ENCODE measurements at regions not wholly inside any gene's neighbourhood (a gene's known extent, or its start where the extent isn't known, plus 50 kb on each side); places are given as distances from the start of the nearest gene placed in this dataset.
"Not testable (repeated sequence)": the region's sequence is repeated elsewhere in the genome, so short reads cannot be mapped to it uniquely, and the experiment has no call there.

DNA sequence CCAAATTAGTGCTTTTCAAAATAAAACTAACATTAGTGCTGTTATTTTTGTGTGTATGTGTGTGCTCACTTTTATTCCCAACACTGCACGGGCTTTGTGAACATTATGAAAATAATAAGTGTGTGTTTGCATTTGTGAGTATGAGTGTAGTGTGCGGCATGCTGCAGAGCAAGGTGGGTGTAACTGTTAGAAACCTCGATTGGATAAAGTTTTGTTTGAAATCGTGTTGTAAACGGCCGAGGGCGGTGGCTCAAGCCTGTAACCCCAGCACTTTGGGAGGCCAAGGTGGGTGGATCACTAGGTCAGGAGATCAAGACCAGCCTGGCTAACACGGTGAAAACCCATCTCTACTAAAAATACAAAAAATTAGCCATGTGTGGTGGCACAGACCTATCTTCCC is 352.0 kb downstream of the MDFIC start:
- H3K27ac ChIP-seq (ENCODE audit: insufficient read depth in 1 of 2, low read depth in 1 of 2, low read length in 2 of 2, poor library complexity in 1 of 2, severe bottlenecking in 2 of 2); H3K4me1 ChIP-seq (ENCODE audit: control extremely low read depth in 1 of 4, control insufficient read depth in 4 of 4, insufficient read depth in 4 of 4, low read length in 3 of 4); CTCF ChIA-PET; H3K27me3 ChIP-seq (replicated peaks in 2 of 5; ENCODE audit: control insufficient read depth in 4 of 5, insufficient read depth in 5 of 5, low read length in 4 of 5); H3K9me3 ChIP-seq (ENCODE audit: control extremely low read depth in 1 of 5, control insufficient read depth in 4 of 5, insufficient read depth in 2 of 5, low read depth in 1 of 5, low read length in 4 of 5); DNase-seq; POLR2A ChIA-PET; H3K36me3 ChIP-seq (ENCODE audit: control insufficient read depth in 4 of 4, insufficient read depth in 4 of 4, low read length in 3 of 4); H3K4me3 ChIP-seq (ENCODE audit: control insufficient read depth in 1 of 7, extremely low read depth in 1 of 7, insufficient read depth in 4 of 7, low read depth in 2 of 7, low read length in 6 of 7): not testable (repeated sequence)
- WGBS (ENCODE audit: insufficient coverage): 93% methylated on average over 3 of the region's 8 CpGs

DNA sequence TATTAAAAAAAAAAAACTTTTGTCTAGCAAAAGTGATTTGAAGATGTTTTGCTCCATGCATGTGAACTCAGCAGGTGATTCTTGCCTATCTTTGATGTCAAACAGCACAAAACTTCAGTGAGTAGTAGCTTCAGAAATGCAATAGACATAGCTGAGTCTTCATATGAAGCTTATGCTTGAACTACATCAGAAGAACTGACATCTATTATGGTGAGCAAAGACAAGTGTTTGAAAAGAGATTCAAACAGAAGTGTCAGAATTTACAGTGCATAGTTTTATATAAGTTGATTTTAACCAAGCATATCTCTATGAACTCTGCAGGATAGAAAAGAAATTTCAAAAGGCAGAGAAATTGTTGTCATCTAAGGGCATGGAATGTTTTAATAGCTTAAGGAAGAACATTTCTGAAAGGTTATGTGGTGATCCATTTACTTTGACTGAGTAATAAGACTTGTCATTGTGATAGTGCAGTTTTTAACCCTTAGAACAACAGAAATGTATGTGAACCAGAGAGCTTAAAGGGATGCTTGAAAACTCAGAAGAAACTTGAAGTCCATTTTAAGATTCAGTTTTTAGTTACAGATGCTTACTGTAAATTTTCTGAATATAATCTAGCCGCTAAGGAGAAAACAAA is 351.4 kb downstream of the MDFIC start:
- H3K27me3 ChIP-seq (replicated peaks in 2 of 5; ENCODE audit: control insufficient read depth in 4 of 5, insufficient read depth in 5 of 5, low read length in 4 of 5): peaks cover 0 to 2% (median 0%) of the 10 kb centered on the region in 5 experiments
- no peaks in the 10 kb centered on the region for H3K36me3 ChIP-seq (ENCODE audit: control insufficient read depth in 4 of 4, insufficient read depth in 4 of 4, low read length in 3 of 4)
- POLR2A ChIA-PET: no interaction called here
- no peaks in the 10 kb centered on the region for H3K4me1 ChIP-seq (ENCODE audit: control extremely low read depth in 1 of 4, control insufficient read depth in 4 of 4, insufficient read depth in 4 of 4, low read length in 3 of 4)
- no peak overlapping the region for H3K4me3 ChIP-seq (ENCODE audit: control insufficient read depth in 1 of 7, extremely low read depth in 1 of 7, insufficient read depth in 4 of 7, low read depth in 2 of 7, low read length in 6 of 7)
- no peak for DNase-seq
- H3K9me3 ChIP-seq (ENCODE audit: control extremely low read depth in 1 of 5, control insufficient read depth in 4 of 5, insufficient read depth in 2 of 5, low read depth in 1 of 5, low read length in 4 of 5): no peaks in the 10 kb centered on the region
- CTCF ChIA-PET: no interaction called here
- H3K27ac ChIP-seq (ENCODE audit: insufficient read depth in 1 of 2, low read depth in 1 of 2, low read length in 2 of 2, poor library complexity in 1 of 2, severe bottlenecking in 2 of 2): no peak overlapping the region
- 100% methylated on average over 1 of the region's 1 CpG for WGBS (ENCODE audit: insufficient coverage)

DNA sequence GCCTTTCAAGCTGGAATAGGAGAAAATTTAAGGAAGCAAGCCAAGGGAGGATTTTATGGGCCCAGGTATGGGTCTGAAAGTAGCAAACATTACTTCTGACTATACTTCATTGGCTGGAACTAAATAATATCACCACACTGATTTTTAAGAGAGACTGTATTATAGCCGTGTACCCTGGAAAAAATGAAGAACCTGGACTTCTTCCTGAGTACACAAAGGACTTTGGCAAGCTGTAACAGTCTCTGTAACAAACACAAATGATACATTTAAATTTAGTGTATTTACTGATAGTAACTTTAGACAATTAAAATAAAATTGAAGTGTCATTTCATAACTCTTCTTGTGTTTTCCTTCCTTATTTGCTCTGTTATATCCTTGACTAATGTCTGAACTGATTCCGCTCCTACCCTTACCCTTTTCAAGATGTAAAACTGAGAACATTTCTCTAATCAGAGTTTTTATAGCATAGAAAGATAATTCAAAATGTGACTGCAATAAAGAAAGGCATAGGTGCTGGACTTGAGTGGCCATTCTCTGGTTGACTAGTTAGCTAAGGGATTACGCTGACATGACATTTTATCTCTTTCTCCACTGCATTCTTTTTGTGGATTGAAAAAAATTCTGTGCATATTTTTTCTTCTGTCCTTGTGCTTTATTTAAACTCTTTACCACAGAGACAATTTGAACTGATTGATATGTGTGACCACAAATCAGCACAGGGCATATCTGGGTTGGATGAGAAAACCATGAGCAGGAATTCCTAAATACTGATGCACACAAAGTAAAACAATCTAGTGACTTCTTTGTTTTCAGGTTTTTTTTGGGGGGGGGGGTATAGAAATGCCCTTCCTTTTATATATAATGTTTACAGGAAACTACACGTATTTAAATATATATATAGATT is 349.7 kb downstream of the MDFIC start:
- Histone ChIP-seq H3K4me3 (ENCODE audit: control insufficient read depth in 1 of 7, extremely low read depth in 1 of 7, insufficient read depth in 4 of 7, low read depth in 2 of 7, low read length in 6 of 7) (no peak overlapping the region), H3K27ac (ENCODE audit: insufficient read depth in 1 of 2, low read depth in 1 of 2, low read length in 2 of 2, poor library complexity in 1 of 2, severe bottlenecking in 2 of 2) (no peak overlapping the region), H3K27me3 (replicated peaks in 2 of 5; ENCODE audit: control insufficient read depth in 4 of 5, insufficient read depth in 5 of 5, low read length in 4 of 5) (peaks cover 0 to 2% (median 0%) of the 10 kb centered on the region in 5 experiments), H3K9me3 (ENCODE audit: control extremely low read depth in 1 of 5, control insufficient read depth in 4 of 5, insufficient read depth in 2 of 5, low read depth in 1 of 5, low read length in 4 of 5) (no peaks in the 10 kb centered on the region), H3K4me1 (ENCODE audit: control extremely low read depth in 1 of 4, control insufficient read depth in 4 of 4, insufficient read depth in 4 of 4, low read length in 3 of 4) (no peaks in the 10 kb centered on the region), H3K36me3 (ENCODE audit: control insufficient read depth in 4 of 4, insufficient read depth in 4 of 4, low read length in 3 of 4) (no peaks in the 10 kb centered on the region)
- 94% methylated on average over 2 of the region's 4 CpGs for WGBS (ENCODE audit: insufficient coverage)
- no peak for DNase-seq
- POLR2A ChIA-PET: no interaction called here
- CTCF ChIA-PET: no interaction called here

DNA sequence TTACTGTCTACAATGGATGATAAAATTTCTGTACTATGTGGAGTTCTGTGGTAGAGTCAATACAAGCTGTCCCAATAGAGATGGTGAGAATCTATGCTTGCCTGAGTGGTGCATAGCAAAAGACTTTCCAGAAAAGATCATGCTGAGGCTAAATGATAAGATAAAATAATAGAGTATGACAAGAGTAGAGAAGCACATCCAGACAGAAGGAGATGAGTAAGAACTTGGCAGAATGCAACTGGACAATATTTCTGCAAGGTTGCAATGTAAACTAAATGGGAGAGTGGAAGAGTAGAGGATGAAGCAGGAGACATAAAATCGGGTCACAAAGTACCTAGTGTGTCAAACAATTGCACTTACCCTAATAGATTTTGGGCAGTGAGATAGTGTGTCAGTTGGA is 347.6 kb downstream of the MDFIC start:
- H3K4me1 ChIP-seq (ENCODE audit: control extremely low read depth in 1 of 4, control insufficient read depth in 4 of 4, insufficient read depth in 4 of 4, low read length in 3 of 4): no peaks in the 10 kb centered on the region
- ChIA-PET POLR2A (no interaction called here), CTCF (interaction anchor here (0.6 kb wide), 1 partner anchor 389 kb away, joined by 5 read pairs; no protein-coding TSS in a partner anchor)
- WGBS (ENCODE audit: insufficient coverage): 71% methylated on average over 1 of the region's 1 CpG
- peaks cover 0 to 2% (median 0%) of the 10 kb centered on the region in 5 experiments for H3K27me3 ChIP-seq (replicated peaks in 2 of 5; ENCODE audit: control insufficient read depth in 4 of 5, insufficient read depth in 5 of 5, low read length in 4 of 5)
- H3K27ac ChIP-seq (ENCODE audit: insufficient read depth in 1 of 2, low read depth in 1 of 2, low read length in 2 of 2, poor library complexity in 1 of 2, severe bottlenecking in 2 of 2): no peak overlapping the region
- H3K4me3 ChIP-seq (ENCODE audit: control insufficient read depth in 1 of 7, extremely low read depth in 1 of 7, insufficient read depth in 4 of 7, low read depth in 2 of 7, low read length in 6 of 7): no peak overlapping the region
- H3K9me3 ChIP-seq (ENCODE audit: control extremely low read depth in 1 of 5, control insufficient read depth in 4 of 5, insufficient read depth in 2 of 5, low read depth in 1 of 5, low read length in 4 of 5): no peaks in the 10 kb centered on the region
- no peak for DNase-seq
- H3K36me3 ChIP-seq (ENCODE audit: control insufficient read depth in 4 of 4, insufficient read depth in 4 of 4, low read length in 3 of 4): no peaks in the 10 kb centered on the region

DNA sequence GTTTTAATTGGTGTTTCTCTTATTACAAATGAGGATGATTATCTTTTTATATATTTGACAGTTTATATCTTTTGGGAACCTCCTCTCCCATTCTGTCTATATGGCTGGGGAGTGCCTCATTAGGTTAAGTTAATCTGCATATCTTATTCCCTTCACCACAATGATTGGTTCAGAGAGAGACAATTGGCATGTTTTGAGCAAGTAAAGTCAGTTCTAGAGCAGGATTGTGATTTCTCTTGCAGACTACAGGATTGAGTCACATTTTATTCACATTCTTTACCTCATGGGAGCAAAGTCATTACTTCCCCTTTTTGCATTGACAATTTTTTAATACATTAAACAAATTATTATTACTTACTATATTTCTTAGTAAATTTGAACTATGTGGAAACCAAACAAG is 345.6 kb downstream of the MDFIC start:
- DNase-seq: peak in 2 of 3 donors; percentile 7 to 9
- H3K4me1 ChIP-seq (ENCODE audit: control extremely low read depth in 1 of 4, control insufficient read depth in 4 of 4, insufficient read depth in 4 of 4, low read length in 3 of 4): no peaks in the 10 kb centered on the region
- H3K9me3 ChIP-seq (ENCODE audit: control extremely low read depth in 1 of 5, control insufficient read depth in 4 of 5, insufficient read depth in 2 of 5, low read depth in 1 of 5, low read length in 4 of 5): no peaks in the 10 kb centered on the region
- H3K36me3 ChIP-seq (ENCODE audit: control insufficient read depth in 4 of 4, insufficient read depth in 4 of 4, low read length in 3 of 4): no peaks in the 10 kb centered on the region
- H3K27me3 ChIP-seq (replicated peaks in 2 of 5; ENCODE audit: control insufficient read depth in 4 of 5, insufficient read depth in 5 of 5, low read length in 4 of 5): peaks cover 0 to 2% (median 0%) of the 10 kb centered on the region in 5 experiments
- ChIA-PET CTCF (no interaction called here), POLR2A (no interaction called here)
- H3K4me3 ChIP-seq (ENCODE audit: control insufficient read depth in 1 of 7, extremely low read depth in 1 of 7, insufficient read depth in 4 of 7, low read depth in 2 of 7, low read length in 6 of 7): no peak overlapping the region
- H3K27ac ChIP-seq (ENCODE audit: insufficient read depth in 1 of 2, low read depth in 1 of 2, low read length in 2 of 2, poor library complexity in 1 of 2, severe bottlenecking in 2 of 2): no peak overlapping the region

DNA sequence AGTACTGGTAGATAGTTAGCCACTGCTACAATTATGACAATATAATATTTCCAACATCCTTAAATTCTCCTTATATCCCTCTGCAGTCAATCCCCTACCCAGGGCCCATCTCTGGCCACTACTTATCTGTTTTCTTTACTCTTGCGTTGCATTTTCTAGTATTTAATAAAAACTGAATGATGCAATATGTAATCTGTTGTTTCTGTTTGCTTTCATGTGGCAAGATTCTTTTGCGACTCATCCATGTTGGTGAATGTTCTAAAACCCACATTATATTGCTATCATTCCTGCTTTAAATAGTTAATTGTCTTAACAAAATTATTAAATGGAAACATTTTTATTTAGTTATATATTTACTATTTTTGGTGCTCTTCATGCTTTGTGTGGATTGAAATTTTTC is 338.5 kb downstream of the MDFIC start:
- H3K36me3 ChIP-seq (ENCODE audit: control insufficient read depth in 4 of 4, insufficient read depth in 4 of 4, low read length in 3 of 4): no peaks in the 10 kb centered on the region
- no peak for DNase-seq
- no peaks in the 10 kb centered on the region for H3K4me1 ChIP-seq (ENCODE audit: control extremely low read depth in 1 of 4, control insufficient read depth in 4 of 4, insufficient read depth in 4 of 4, low read length in 3 of 4)
- ChIA-PET CTCF (no interaction called here), POLR2A (no interaction called here)
- no CpG with 5 or more reads among the region's 2 CpGs for WGBS (ENCODE audit: insufficient coverage)
- H3K27ac ChIP-seq (ENCODE audit: insufficient read depth in 1 of 2, low read depth in 1 of 2, low read length in 2 of 2, poor library complexity in 1 of 2, severe bottlenecking in 2 of 2): no peak overlapping the region
- H3K9me3 ChIP-seq (ENCODE audit: control extremely low read depth in 1 of 5, control insufficient read depth in 4 of 5, insufficient read depth in 2 of 5, low read depth in 1 of 5, low read length in 4 of 5): no peaks in the 10 kb centered on the region
- H3K27me3 ChIP-seq (replicated peaks in 2 of 5; ENCODE audit: control insufficient read depth in 4 of 5, insufficient read depth in 5 of 5, low read length in 4 of 5): no peaks in the 10 kb centered on the region
- H3K4me3 ChIP-seq (ENCODE audit: control insufficient read depth in 1 of 7, extremely low read depth in 1 of 7, insufficient read depth in 4 of 7, low read depth in 2 of 7, low read length in 6 of 7): no peak overlapping the region

DNA sequence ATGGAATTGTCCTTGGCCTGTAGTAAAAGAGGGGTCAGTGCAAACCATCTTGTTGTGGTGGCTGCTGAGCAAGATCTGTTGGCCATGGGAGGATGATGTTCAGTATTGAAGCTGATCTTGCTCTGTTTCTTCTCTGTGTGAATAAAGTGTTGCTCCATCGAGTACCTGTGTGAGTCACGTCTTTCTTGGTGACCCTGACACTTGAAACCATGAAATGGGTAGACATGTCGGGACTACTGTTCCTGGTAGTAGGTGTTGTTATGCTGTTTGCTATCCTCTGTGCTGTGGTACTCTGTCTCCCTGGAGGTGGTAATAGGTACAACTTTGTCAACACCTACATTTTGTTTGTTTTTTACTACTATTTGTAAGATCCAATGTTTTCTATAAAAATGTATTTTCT is 330.6 kb downstream of the MDFIC start:
- WGBS (ENCODE audit: insufficient coverage): no CpG with 5 or more reads among the region's 3 CpGs
- Histone ChIP-seq H3K27me3 (replicated peaks in 2 of 5; ENCODE audit: control insufficient read depth in 4 of 5, insufficient read depth in 5 of 5, low read length in 4 of 5) (no peaks in the 10 kb centered on the region), H3K9me3 (ENCODE audit: control extremely low read depth in 1 of 5, control insufficient read depth in 4 of 5, insufficient read depth in 2 of 5, low read depth in 1 of 5, low read length in 4 of 5) (no peaks in the 10 kb centered on the region), H3K4me1 (ENCODE audit: control extremely low read depth in 1 of 4, control insufficient read depth in 4 of 4, insufficient read depth in 4 of 4, low read length in 3 of 4) (no peaks in the 10 kb centered on the region), H3K4me3 (ENCODE audit: control insufficient read depth in 1 of 7, extremely low read depth in 1 of 7, insufficient read depth in 4 of 7, low read depth in 2 of 7, low read length in 6 of 7) (no peak overlapping the region), H3K36me3 (ENCODE audit: control insufficient read depth in 4 of 4, insufficient read depth in 4 of 4, low read length in 3 of 4) (no peaks in the 10 kb centered on the region), H3K27ac (ENCODE audit: insufficient read depth in 1 of 2, low read depth in 1 of 2, low read length in 2 of 2, poor library complexity in 1 of 2, severe bottlenecking in 2 of 2) (no peak overlapping the region)
- no peak for DNase-seq
- POLR2A ChIA-PET: no interaction called here
- CTCF ChIA-PET: no interaction called here

All from common myeloid progenitor, CD34-positive (primary cell).